Medulla oblongata (tissue), 1 donor: ENCODE measurements at regions not wholly inside any gene's neighbourhood (a gene's known extent, or its start where the extent isn't known, plus 50 kb on each side); places are given as distances from the start of the nearest gene placed in this dataset.

Experiments
- DNase-seq: peaks from one replicate; pipeline ENCODE4 v3.0.0-alpha.2; 2015; ENCODE audit errors: extremely low spot score

DNA sequence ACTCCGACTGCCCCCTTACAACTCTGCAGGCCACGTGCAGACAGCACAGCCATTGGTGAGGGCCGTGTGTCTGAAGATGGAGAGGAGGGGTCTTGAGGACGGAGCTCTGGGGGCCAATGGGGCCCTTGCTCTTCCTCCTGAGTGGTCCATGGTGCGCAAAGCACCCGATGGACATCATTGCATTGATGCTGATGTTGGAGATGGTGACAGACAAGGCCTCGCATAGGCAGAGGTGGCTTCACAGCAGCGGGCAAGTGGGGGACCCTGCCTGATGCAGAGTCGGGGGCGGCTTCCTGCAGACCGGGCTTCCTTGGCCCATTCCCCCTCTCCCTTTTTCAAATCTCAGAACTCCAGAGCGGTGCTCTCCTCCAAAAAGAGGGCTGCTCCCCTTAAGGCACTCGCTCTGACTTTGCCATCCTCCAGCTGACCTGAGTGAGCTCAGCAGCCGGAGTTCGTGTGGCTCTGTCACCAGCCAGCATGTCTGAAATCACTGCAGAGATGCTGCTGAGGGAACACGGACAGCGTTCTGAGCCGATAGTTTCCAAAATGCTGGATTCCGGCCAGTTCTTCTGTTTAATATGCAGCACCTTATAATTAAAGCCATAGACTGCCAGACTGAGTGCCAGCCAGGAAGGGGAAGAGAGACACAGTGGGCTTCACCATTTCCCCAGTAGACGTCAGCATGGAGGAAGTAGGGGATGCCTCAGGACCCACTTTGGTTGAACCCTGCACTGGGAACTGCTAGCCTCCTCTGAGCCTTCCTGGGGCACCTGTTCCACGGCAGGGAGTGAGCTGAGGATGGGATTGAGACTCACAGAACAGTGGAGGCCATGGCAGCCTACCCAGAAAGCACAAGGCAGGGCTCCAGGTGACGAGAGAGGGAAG is 278.2 kb downstream of the BRD1 start:
- no peak for DNase-seq

DNA sequence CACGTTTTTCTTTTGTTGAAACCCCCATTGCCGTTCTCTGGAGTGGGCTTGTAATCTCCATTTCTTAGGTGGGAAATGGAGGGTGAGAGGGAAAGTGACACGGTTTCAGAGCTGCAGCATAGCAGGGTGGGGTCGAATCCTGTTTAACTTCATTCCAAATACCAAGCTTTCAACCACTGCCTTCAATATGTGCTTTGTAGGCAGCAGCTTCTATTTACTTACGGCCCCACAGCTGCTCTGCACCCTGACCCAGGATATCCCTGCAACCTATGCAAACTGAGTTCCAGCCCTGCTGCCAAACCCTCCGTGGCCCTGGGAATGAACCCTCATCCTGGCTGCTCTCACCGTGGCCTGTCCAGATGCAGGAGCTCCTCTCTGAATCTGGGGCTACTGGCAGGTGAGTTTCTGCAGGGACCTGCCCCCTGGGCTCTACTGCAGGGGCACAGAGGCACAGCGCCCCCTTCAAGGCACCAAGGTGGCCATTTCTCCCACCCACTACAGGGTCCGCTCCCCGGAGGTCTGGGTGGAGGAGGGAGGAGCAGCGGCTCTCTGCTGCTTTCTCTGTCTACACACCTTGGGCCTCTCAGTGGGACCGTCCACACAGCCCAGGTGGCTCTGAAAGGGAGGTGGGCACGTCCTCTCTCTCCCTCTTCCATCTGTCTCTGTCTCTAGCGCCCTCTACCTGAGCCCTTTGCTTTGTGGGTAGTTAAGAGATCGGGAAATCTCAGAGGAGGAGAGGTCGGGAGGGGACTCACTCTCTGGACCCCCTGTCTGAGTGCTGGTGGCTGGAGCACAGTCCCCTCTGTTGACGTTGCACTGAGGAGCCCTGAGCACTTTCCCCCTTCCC is 279.1 kb downstream of the BRD1 start:
- no peak for DNase-seq

DNA sequence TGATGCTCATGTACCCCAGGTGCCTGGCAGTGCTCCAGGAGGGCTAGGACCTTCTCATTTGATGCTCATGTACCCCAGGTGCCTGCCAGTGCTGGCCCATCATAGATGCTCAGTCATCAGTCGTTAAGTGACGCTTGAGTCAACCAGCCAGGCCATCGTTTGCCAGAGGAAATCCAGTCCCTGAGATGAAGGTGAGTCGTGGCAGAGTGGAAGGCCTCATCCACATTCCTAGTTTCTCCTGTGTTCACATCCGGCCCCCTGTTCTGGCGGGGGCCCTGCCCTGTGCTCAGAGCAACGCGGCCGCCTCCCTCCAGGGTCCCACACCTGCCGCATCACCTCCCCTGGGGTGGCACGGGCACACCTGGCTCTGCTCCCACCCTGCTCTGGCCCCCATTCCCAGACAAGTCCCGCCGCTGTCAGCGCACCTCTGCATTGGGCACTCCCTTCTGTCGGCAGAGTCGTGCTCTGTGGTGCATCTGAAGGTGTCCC is 279.9 kb downstream of the BRD1 start:
- DNase-seq = no peak

DNA sequence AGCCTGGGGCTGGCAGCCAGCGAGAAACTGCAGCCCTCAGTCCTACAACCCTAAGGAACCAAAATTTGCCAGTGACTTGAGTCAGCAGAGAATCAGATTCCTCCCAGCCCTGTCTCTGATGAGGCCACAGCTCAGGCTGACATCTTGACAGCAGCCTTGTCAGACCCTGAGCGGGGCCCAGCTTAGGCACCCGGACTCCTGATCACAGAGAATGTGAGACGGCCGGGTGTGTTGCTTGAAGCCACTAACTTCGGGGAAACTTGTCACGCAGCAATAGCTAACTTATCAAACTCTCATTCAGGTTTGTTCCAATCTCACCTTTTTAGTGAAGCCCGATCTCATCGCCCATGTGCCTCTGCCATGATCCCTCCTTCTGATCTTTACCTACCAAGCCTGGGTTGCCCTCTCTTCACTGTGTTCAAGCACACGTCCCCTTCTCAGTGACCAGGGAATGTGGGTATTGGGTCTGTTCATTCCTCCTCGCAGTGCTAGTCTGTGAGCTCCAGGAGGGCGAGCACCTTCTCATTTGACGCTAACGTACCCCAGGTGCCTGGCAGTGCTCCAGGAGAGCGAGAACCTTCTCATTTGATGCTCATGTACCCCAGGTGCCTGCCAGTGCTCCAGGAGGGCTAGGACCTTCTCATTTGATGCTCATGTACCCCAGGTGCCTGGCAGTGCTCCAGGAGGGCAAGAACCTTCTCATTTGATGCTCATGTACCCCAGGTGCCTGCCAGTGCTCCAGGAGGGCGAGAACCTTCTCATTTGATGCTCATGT is 280.7 kb downstream of the BRD1 start:
- DNase-seq = no peak

DNA sequence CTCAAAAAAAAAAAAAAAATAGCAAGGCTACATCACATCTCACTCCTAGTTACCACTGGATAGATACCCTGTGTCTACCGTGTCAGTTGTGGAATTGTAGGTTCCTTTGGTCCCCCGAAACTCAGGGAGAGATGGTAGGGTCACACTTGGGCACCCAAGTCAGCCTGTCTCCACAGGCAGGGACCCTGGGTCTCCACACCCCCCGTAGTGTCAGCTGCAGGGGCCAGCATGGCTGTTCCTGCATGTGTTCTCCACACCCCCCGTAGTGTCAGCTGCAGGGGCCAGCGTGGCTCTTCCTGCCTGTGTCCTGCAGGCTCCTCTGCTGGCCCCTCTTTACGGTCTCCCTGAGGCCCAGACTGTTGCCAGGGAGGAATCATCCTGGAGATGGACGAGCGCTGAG is 282.1 kb downstream of the BRD1 start:
- no peak for DNase-seq

DNA sequence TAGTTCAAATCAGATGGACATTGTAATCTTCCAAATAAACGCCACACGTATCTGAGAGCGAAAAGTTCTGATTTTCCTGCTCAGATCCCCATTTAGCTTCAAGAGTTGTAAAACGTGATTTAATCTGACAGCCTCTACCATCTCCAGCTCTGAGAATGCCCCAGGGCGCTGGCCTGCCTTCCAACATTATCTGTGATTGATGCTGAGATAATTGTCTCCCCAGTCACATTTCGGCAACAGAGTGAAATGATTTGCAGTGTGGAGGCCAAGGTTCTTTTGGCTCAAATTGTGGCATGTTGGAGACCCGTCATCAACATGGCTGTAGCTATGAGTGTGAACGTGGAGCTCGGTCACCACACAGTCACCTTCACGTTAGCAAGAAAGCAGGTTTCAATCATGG is 283.4 kb downstream of the BRD1 start:
- DNase-seq = no peak

DNA sequence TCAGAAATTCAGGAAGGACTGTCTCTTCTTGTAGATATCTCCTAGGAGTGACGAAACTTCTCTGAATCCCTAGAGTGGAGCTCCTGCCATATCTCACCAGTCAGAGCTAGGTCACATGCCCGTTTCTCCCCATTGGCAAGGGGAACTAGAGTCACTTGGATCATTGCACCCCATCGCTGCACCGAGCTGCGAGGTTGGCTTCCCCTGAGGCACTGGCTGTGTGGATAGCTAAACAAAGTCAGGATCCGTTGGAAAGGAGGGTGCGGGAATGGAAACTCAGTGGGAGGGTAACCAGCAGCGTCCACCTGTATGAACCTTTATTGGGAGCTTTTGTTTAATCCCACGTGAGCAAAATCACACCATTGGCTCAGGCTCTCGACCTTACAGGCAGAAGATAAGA is 283.8 kb downstream of the BRD1 start:
- DNase-seq = no peak

DNA sequence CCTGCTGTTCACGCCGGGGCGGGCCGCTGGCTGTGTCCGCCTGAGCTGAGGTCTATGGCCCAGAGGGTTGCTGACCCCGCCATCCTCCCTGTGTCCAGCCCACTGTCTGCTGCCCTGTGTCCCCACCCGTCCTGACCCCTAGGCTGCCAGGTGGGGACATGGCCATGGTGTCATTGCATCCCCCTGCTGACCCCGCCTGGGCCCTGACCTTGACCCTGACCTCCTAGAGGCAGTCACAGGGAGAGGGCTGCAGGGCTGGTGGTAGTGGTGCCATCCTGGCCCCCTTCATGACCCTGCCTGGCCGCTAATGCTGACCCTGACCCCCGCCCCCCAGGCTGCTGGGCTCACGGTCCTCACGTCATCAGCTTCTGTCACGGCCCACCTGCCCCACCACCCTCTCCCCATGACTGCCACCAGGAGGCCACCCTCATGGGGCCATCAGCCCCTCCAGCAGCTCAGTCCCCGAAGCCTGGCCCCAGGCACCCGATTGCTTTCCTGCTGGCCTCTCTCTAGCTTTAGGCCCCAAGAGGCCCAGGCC is 285.9 kb downstream of the BRD1 start:
- no peak for DNase-seq

DNA sequence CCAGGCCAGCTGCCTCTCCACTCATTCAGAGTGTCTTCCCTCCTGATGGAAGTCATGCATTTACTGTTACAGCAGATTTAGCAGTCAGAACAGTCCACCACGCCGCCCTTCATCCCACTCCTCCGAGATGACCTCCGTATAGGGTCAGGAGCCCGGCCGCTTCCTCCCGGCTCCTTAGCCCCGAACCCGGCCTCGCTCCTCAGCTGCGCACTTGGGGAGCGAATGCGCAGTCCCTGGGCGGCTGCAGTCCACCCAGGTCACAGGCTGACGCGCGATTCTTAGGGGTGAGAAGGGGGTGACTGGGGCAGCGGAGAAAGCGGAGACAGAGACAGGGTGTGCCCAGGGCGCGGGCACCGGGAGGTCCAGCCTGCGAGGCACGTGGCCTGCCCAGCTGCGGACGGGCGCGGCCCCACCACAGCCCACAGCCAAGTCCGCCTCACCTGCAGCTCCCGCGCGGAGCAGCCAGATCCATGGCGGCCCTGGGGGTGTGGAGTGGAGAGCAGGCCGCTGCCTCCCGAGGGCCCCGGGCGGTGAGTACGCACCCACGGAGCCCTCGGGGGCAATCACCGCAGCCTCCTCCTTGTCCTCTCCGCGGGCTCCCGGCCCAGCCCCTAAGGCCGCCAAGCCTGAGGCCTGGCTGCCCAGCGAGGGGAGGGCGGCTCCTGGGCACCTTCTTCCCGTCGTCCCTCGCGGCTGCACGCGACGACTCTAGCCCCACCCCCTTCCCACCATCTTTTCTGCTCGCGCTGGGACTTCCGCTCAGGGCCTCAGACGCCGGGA is 286.6 kb downstream of the BRD1 start:
- DNase-seq = no peak

DNA sequence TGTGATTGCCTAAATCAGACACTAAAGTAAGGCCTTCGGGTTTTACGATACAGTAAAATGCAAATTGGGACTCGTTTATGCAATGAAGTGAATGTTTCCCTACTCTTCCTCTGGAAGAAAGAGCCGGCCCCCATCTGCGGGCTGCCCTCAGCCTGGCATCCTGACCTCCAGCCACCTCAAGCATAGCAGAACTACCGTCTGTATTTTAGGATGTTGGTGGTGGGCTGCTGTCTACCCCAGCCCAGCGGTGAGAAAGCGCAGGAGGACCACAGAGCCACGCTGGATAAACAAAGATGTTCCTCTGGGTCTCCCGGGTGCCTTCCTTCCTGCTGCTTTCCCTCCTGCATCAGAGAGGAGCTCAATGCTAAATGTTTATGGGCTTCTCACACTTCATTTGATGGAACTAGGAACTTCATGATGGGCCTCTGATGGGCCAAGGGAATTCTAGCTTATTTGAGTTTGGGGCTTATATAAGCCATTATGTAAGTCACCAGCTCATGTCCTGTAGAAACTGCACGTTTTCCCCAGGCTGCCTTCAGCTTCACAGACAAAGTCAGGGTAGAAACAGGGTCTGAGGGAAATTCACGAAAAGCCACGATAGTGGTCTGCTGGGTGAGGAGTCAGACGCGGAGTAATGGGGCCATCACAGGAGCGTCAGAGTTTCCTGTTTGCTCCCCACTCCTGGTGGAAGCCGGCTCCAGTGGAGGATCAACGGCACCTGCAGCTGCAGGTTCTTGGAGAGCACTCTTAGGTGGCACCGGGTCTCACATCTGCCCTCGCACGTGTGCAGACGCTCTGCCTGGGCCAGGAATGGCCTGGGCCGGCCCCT is 287.4 kb downstream of the BRD1 start:
- no peak for DNase-seq

DNA sequence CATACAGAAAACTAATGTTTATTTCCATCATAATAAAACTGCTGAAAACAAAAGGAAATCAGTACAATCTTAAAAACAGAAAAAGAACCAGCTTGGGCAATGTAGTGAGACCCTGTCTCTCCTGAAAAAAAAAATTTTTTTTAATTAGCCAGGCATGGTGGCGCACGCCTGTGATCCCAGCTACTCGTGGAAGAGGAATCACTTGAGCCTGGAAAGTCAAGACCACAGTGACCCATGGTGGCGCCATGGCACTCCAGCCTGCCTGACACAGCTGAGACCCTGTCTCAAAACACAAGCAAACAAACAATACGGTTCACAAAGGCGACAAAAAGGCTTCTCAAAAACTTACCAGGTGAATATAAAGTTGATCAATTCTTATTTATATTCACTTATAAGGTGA is 289.7 kb downstream of the BRD1 start:
- no peak for DNase-seq

DNA sequence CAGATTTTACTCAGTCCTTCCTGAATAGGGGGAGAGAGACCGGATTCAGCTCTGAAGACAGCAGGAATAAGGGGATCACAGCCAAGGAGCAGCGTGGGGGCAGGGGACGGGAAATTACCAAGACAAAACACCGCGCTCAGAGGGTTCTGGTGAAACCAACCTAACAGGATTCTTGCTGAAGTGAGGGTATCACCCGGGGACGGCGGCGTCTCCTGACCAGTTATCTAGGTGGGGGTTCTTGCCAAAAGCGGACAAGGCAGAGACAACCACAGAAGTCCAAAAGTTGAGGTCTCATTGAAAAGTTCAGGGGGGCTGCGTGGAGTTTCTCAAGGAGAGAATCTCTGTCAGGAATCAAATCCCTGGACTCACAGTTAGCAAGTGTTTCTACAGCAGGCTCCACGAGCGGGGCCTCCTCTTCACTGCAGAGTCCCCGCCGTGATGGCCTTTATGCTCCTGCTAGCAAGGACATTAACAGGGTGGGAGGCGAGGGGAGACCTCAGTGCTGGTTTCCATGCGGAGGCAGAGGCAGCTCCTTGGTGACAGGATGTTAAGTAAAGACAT is 291.0 kb downstream of the BRD1 start:
- no peak for DNase-seq

DNA sequence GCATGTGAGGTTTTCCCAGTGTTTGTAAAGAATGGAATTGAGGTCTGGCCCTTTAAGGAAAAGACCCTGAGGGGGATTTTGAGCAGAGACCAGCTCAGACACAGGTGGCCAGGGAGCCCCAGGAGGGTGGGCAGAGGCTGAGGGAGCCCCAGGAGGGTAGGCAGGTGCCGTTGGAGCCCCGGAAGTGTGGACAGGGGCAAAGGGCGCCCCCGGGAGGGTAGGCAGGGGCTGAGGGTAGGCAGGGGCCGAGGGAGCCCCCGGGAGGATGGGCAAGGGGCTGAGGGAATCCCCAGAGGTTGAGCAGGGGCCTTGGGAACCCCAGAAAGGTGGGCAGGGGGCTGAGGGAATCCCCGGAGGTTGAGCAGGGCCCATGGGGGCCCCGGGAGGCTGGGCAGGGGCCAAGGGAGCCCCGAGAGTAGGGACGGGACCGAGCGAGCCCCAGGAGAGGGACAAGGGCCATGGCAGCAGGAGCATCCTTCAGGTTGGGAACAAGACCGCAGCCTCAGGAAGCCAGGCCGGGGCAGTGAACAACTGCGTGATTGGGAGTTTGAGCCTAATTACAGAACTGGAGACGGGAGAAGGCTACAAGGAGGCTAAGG is 292.0 kb downstream of the BRD1 start:
- DNase-seq = no peak

DNA sequence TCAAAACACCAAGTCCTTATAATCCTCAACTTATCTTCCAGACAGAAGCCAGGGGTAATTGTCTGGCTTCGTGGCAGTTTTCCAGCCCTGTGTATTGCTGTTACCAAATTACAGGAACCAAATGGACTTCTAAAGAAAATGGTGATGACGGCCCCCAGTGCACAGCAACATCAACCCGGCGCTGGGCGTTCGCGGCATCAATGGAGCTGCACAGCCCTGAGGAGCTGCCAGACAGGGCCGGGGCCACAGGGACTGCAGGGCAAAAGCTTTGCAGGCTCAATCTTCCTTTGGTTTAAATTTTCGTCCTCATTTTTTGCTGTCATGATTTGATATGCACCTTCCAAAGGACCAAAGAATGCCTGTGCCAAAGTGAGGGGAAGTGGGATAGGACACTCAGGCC is 292.5 kb downstream of the BRD1 start:
- no peak for DNase-seq

DNA sequence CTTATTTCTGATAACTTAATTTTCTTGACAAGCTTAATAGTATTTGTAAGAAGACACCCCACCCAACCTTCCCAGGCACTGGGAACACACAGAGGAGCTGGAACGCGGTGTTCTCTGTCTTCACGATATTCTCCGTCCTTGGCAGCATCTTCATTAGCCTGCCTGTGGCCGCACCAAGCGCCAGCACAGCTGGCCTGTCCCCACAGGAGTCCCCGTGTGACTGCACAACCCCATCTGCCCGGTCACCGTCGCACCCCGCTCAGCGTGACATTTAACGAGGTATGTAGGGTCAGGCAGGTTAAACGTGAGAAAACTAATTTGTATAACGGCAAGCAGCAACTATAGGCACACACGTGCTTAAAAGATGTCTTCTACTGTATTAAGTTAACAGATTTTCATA is 293.3 kb downstream of the BRD1 start:
- DNase-seq = no peak

DNA sequence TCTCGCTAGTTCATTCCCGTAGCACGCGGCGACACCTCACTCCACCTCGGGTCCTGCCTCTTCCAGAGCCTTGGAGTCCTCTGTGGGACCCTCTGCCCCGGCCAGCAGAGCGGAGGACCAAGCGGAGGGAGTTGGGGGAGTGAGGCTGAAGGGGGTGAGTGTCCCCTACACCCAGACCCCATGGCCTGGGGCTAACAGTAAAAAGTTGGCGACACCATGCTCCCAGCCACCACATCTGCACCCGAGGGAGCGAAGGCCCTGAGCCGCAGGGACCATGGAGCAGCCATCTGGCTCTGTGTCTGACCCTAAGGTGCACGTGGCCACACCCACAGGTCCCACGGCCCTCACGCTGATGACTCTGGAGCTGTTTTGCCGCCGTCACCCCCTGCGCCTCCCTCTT is 293.8 kb downstream of the BRD1 start:
- DNase-seq = no peak

DNA sequence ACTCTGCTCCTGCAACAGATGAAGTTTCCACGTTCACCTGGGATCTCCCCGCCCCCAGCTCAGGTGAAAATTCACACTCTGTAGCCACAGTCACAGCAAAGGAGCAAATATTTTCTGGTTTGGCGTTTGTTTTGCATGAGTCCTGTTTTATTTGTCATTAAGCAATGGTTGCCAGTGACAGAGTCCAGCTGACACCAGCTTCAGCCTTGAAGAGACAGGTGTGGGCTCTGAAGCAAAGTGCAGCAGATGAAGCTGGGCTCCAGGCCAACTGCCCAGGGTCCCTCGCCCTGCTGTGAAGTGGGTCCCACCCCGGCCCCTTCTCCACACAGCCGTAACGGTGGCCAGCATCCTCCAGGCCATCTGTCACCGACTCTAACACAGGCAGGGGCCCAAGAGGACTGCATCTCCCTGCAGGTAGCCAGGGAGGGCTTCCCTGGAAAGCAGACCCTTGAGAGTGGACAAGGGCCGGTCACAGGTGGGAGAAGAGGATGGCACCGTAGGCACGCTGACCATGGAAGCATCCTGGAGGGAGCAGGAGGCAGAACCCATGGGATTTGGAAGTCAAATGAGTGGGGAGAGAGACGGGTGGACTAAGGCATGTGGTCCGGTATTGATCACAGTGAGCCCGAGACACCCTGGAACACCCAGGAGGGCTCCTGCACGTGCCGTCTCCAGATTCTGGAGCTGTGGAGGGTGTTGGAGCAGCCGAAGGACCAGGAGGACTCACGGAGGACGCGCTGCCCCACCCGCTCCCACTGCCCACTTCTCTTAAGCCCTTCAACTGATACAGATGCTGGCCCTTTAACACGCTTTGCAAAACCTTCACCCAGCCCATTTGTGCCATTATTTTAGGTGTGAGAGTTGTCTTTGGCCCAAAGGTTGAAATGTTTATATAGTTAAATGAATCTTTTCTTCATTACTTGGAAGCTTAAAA is 294.5 kb downstream of the BRD1 start:
- DNase-seq = no peak

DNA sequence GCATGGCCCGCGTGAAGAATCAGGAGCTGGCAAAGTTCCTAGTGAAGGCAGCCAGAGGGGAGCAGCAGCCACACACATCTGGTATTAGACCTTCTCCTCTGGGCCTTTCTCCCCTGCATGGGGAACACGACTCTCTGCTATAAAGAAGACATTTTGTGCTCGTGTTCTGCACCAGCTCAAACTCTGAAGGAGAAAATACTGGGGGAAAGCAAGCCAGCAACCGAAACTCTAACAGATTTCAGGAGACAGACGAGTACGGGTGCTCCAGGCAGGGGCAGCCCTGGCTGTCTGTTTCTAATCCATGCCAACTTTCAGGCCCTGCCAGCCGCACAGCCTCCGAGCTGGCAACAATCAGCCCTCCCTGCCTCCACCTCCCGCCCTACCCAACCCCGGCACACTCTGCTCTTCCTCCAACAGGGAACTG is 296.3 kb downstream of the BRD1 start:
- peak; percentile 4 for DNase-seq
